Amniotic epithelial cell (primary cell): ENCODE measurements at regions not wholly inside any gene's neighbourhood (a gene's known extent, or its start where the extent isn't known, plus 50 kb on each side); places are given as distances from the start of the nearest gene placed in this dataset.
"Not testable (repeated sequence)": the region's sequence is repeated elsewhere in the genome, so short reads cannot be mapped to it uniquely, and the experiment has no call there.

ENCODE experiments used
- DNase-seq: peaks from one replicate; pipeline ENCODE4 v3.0.0-alpha.2; 2010; ENCODE audit warnings: low read depth

- peak; percentile 89 for DNase-seq
Observed at GRCh38 chr7:79553811-79554555, 100.5 kb upstream of the MAGI2 start.

- DNase-seq = no peak
Observed at GRCh38 chr7:79552463-79552862, 99.0 kb upstream of the MAGI2 start.

DNA sequence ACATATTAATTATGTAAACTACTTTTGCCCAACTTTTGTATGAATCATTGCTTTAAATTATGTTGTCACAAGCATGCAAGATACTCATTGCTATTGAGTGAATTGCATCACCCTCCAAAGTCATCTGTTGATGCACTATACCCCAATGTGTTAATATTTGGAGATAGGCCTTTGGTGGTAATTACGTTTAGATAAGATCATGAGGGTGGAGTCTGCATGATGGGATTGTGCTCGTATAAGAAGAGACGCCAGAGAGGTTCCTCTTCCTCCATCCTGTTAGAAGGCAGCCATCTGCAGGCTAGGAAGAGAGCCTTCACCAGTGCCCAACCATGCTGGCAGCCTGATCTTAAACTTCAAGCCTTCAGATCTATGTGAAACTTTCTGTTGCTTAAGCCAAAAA, 95.3 kb upstream of the MAGI2 start:
- peak; percentile 57 for DNase-seq

- DNase-seq = no peak
Observed at GRCh38 chr7:79547132-79547531, 93.7 kb upstream of the MAGI2 start.

DNA sequence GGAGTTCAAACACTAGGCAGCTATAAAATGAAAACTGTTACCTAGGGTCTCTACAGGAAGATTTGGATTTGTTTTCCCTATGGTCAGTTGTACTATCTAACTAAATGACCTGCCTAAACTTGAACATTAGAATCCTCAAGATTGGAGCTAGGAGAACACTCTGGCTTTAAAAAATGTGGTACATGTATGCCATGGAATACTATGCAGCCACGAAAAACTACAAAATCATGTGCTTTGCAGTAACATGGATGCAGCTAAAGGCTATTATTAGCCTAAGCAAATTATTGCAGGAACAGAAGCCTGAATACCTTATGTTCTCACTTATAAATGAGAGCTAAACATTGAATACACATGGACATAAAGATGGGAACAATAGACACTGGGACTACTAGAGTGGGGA, 87.1 kb upstream of the MAGI2 start:
- no peak for DNase-seq

DNA sequence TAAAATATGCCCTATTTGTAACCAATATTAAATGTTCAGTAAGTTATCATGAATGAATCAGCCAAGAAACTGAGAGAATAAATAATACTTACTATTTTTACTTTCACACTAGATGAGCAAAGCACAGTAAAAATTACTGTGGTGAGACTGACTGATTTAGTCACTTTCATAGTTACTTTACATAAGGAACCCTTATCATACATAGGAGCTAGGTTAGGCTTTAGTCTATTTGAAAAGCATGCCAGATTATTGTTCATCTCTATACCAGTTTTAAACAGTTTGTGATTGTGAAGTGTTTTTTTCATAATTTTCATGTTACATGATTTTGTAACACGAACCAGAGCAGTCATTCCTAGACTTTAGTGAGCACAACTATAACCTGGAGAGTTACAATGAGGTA, 80.7 kb upstream of the MAGI2 start:
- no peak for DNase-seq

DNA sequence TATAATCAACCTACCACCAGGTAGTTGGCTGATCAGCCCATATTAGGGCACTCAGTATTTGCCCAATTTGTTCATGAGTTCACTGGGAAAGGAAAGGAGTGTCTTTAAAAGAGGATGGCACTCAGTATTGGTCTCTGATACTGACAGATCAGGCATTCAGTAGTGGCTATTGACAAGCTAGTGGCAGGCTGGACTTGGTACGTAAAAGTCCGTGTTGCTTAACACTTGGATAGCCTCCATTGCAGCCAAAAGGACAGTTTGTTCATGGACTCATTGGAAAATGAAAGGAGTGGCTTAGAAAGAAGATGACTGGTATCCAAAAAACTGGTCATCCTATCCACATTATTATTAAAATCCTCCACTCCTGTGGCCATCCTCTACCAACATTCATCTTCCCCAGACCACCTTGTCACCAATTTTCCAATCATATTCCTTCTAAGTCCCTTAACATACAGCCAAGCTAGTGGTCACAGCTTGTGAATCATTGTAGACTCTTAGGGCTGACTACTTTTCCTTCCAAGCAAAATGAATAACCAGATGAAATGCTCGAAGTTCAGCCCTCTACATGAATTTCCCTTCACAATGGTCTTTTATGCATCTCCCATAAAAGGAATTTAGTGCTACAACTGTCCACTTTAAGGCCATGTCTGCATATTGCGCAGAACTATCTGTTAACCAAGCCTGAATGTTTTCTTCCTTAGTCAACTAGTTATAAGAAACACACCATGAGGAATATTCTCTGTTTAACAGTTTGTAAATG, 78.6 kb upstream of the MAGI2 start:
- DNase-seq = no peak

- DNase-seq = no peak
Observed at GRCh38 chr7:79531116-79531515, 77.6 kb upstream of the MAGI2 start.

- peak; percentile 52 for DNase-seq
Observed at GRCh38 chr7:79529881-79530235, 76.4 kb upstream of the MAGI2 start.

- no peak for DNase-seq
Observed at GRCh38 chr7:79529214-79529880, 75.9 kb upstream of the MAGI2 start.

DNA sequence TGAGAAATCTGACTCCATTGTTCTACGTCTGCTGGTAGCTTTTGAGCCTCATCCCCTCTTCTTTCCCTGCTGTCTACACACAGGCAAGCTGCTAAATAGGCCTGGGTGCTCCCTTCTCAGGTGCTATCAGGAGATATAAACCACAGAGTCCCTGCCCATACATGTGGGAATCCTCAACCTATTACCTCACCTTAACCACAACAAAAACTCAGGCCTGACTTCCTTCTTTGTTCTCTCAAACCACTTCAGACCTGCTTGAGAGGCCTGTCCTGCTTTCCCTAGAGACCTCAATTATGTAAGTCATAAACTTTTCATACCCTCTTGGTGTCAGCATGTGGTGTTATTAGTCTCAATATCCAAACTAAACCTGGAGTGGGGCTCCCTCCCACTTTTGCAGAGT, 75.0 kb upstream of the MAGI2 start:
- no peak for DNase-seq

GRCh38 chr7:79524048-79524447, 70.6 kb upstream of the MAGI2 start:
- no peak for DNase-seq

GRCh38 chr7:79523436-79523835, 70.0 kb upstream of the MAGI2 start:
- DNase-seq = peak; percentile 87

DNA sequence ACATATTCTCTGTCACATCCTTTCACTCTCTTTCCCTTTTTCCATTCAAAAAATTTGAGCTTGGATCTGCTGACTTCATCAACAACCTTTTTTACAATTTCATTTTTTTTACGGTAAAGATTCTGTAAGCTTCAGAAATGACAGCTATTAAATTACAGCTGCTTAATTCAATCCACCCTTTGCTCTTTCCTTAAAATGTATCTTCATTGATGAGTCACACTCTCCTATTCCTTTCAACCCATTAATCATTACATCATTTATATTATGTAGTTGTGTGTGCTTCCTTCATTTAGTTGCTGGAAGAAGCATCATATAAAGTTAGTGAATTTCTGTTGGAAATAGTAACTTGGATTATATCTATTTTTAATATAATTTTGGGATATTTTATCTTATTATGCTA, 67.1 kb upstream of the MAGI2 start:
- no peak for DNase-seq

GRCh38 chr7:79515358-79515757, 61.9 kb upstream of the MAGI2 start:
- DNase-seq = no peak

- peak; percentile 34 for DNase-seq
Observed at GRCh38 chr7:79513261-79513660, 59.8 kb upstream of the MAGI2 start.

GRCh38 chr7:79512261-79512660, 58.8 kb upstream of the MAGI2 start:
- peak; percentile 28 for DNase-seq

DNA sequence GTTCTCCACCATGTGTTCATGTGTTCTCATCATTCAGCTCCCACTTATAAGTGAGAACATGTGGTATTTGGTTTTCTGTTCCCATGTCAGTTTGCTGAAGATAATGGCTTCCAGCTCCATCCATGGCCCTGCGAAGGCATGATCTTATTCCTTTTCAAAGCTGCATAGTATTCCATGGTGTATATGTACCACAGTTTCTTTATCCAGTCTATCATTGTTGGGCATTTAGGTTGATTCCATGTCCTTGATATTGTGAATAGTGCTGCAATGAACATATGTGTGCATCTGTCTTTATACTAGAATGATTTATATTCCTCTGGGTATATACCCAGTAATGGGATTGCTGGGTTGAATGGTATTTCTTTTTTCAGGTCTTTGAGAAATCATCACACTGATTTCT, 57.6 kb upstream of the MAGI2 start:
- not testable (repeated sequence) for DNase-seq

GRCh38 chr7:79507131-79507530, 53.7 kb upstream of the MAGI2 start:
- DNase-seq = peak; percentile 30

GRCh38 chr7:79506481-79506880, 53.0 kb upstream of the MAGI2 start:
- DNase-seq = peak; percentile 84

- DNase-seq = peak; percentile 29
Observed at GRCh38 chr7:79504607-79505389, 51.3 kb upstream of the MAGI2 start.
